Peyer's patch (tissue), 4 donors: ENCODE measurements at regions not wholly inside any gene's neighbourhood (a gene's known extent, or its start where the extent isn't known, plus 50 kb on each side); places are given as distances from the start of the nearest gene placed in this dataset.

Source experiments
- DNase-seq, 3 donors: peaks; one replicate each; pipeline ENCODE4 v3.0.0-alpha.2; 2017 to 2019
- H3K27ac ChIP-seq, 4 donors: fragments of 200-600 bp; sonication (generic); one replicate each; pipeline ENCODE4 v1.5.1; 2016 to 2019
- H3K27me3 ChIP-seq, 2 donors: fragments of 200-600 bp; sonication (generic); one replicate each; pipeline ENCODE4 v1.5.1; 2019
- H3K36me3 ChIP-seq, 3 donors: fragments of 200-600 bp; sonication (generic); one replicate each; pipeline ENCODE4 v1.5.1; 2016 to 2019
- H3K4me1 ChIP-seq, 4 donors: fragments of 200-600 bp; sonication (generic); one replicate each; pipeline ENCODE4 v1.5.1; 2016 to 2019
- H3K4me3 ChIP-seq, 4 donors: fragments of 200-600 bp; sonication (generic); 1 replicate in 3 of 4; 2 replicates in 1 of 4; pipeline ENCODE4 v1.5.1; 2016 to 2019; ENCODE audit warnings: mild to moderate bottlenecking in 1 of 4
- H3K9me3 ChIP-seq, 4 donors: fragments of 200-600 bp; sonication (generic); one replicate each; pipeline ENCODE4 v1.5.1; 2016 to 2019; ENCODE audit warnings: mild to moderate bottlenecking in 1 of 4
- CTCF ChIP-seq, 6 experiments: fragments of 450-650 bp in 4 of 6; fragments of 200-600 bp in 2 of 6; sonication (generic) in 1 of 6; IDR thresholded peaks; one replicate each; pipeline ENCODE4 v1.5.1; 2017 to 2019; ENCODE audit warnings: antibody characterized with exemption in 6 of 6, mild to moderate bottlenecking in 3 of 6, moderate library complexity in 1 of 6
- POLR2A ChIP-seq, 2 donors: fragments of 450-650 bp; IDR thresholded peaks; one replicate each; pipeline ENCODE4 v1.5.1; 2017; ENCODE audit warnings: antibody characterized with exemption in 2 of 2, mild to moderate bottlenecking in 2 of 2, moderate library complexity in 2 of 2

- no peak overlapping the region for H3K4me3 ChIP-seq
- no peaks in the 10 kb centered on the region for H3K36me3 ChIP-seq
- TF ChIP-seq CTCF (IDR thresholded peaks at IDR 0.05) = no peak
- no peak for TF ChIP-seq POLR2A (IDR thresholded peaks at IDR 0.05)
- DNase-seq = no peak
- H3K27ac ChIP-seq = no peak overlapping the region
- H3K4me1 ChIP-seq = no peaks in the 10 kb centered on the region
- H3K27me3 ChIP-seq = no peaks in the 10 kb centered on the region
- no peaks in the 10 kb centered on the region for H3K9me3 ChIP-seq
Measured at GRCh38 chr4:155488691-155489090, 111.9 kb upstream of the MAP9 start.

- H3K36me3 ChIP-seq = no peaks in the 10 kb centered on the region
- H3K9me3 ChIP-seq = no peaks in the 10 kb centered on the region
- no peak for DNase-seq
- H3K27ac ChIP-seq = no peak overlapping the region
- H3K27me3 ChIP-seq = no peaks in the 10 kb centered on the region
- TF ChIP-seq CTCF (IDR thresholded peaks at IDR 0.05) = no peak
- no peak for TF ChIP-seq POLR2A (IDR thresholded peaks at IDR 0.05)
- H3K4me1 ChIP-seq = no peaks in the 10 kb centered on the region
- H3K4me3 ChIP-seq = no peak overlapping the region
Measured at GRCh38 chr4:155487210-155487609, 110.4 kb upstream of the MAP9 start.

GRCh38 chr4:155481150-155481549, 104.4 kb upstream of the MAP9 start:
- TF ChIP-seq POLR2A (IDR thresholded peaks at IDR 0.05) = no peak
- no peak for TF ChIP-seq CTCF (IDR thresholded peaks at IDR 0.05)
- no peaks in the 10 kb centered on the region for H3K27me3 ChIP-seq
- no peak overlapping the region for H3K27ac ChIP-seq
- DNase-seq = no peak
- no peaks in the 10 kb centered on the region for H3K36me3 ChIP-seq
- H3K4me3 ChIP-seq = no peak overlapping the region
- no peaks in the 10 kb centered on the region for H3K9me3 ChIP-seq
- H3K4me1 ChIP-seq = no peaks in the 10 kb centered on the region

GRCh38 chr4:155479835-155480234, 103.1 kb upstream of the MAP9 start:
- TF ChIP-seq CTCF (IDR thresholded peaks at IDR 0.05) = no peak
- TF ChIP-seq POLR2A (IDR thresholded peaks at IDR 0.05) = no peak

GRCh38 chr4:155478336-155478835, 101.6 kb upstream of the MAP9 start:
- no peaks in the 10 kb centered on the region for H3K36me3 ChIP-seq
- no peak overlapping the region for H3K4me3 ChIP-seq
- no peaks in the 10 kb centered on the region for H3K9me3 ChIP-seq
- no peaks in the 10 kb centered on the region for H3K4me1 ChIP-seq
- DNase-seq = no peak
- TF ChIP-seq POLR2A (IDR thresholded peaks at IDR 0.05) = no peak
- TF ChIP-seq CTCF (IDR thresholded peaks at IDR 0.05) = no peak
- H3K27me3 ChIP-seq = no peaks in the 10 kb centered on the region
- H3K27ac ChIP-seq = no peak overlapping the region

More at GRCh38 chr4:155479835-155480234, 103.1 kb upstream of the MAP9 start:
- no peaks in the 10 kb centered on the region for H3K27me3 ChIP-seq
- no peak for DNase-seq
- no peaks in the 10 kb centered on the region for H3K4me1 ChIP-seq
- H3K9me3 ChIP-seq = no peaks in the 10 kb centered on the region
- no peak overlapping the region for H3K27ac ChIP-seq
- H3K36me3 ChIP-seq = no peaks in the 10 kb centered on the region
- H3K4me3 ChIP-seq = no peak overlapping the region

- no peak for DNase-seq
- no peak overlapping the region for H3K27ac ChIP-seq
- no peaks in the 10 kb centered on the region for H3K4me1 ChIP-seq
- H3K9me3 ChIP-seq = no peaks in the 10 kb centered on the region
- H3K27me3 ChIP-seq = no peaks in the 10 kb centered on the region
- TF ChIP-seq POLR2A (IDR thresholded peaks at IDR 0.05) (no peak), CTCF (IDR thresholded peaks at IDR 0.05) (no peak)
- no peaks in the 10 kb centered on the region for H3K36me3 ChIP-seq
- H3K4me3 ChIP-seq = no peak overlapping the region
Measured at GRCh38 chr4:155474758-155475157, 98.0 kb upstream of the MAP9 start.
